ENCODE measurements at regions not wholly inside any gene's neighbourhood (a gene's known extent, or its start where the extent isn't known, plus 50 kb on each side); places are given as distances from the start of the nearest gene placed in this dataset.
"Not testable (repeated sequence)": the region's sequence is repeated elsewhere in the genome, so short reads cannot be mapped to it uniquely, and the experiment has no call there.

DNA sequence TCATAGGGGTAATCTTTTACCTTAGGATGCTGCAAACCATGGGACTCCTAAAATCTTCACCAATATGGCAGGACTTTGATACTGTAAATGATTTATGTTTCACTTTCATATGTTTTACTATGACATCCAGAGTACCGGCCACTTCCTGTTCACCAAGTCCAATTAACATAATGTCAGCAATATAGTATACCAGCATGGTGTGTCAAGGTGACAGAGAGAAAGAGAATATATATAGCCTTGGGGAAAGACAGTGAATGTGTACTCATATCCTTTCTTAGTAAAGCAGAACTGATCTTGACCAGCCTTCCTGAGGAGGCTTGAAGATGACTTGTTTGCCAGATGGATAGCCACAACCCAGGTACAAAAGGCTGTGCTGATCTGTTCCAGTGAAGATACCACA is 127.9 kb downstream of the NRN1 start:
- peaks cover 9% of the 10 kb centered on the region for H3K27me3 Mint-ChIP-seq (ENCODE audit: low read depth)
- H3K36me3 Mint-ChIP-seq (ENCODE audit: low read depth), result no peaks in the 10 kb centered on the region
- DNase-seq (ENCODE audit: low spot score), result no peak
- intact Hi-C loops (cut with micrococcal nuclease), result no loop called here
- no peaks in the 10 kb centered on the region for H3K9me3 Mint-ChIP-seq
- no peak overlapping the region for H3K27ac Mint-ChIP-seq
- no peak overlapping the region for H3K4me3 Mint-ChIP-seq (ENCODE audit: low read depth)
- H3K4me1 Mint-ChIP-seq (ENCODE audit: low read depth), result peaks cover 4% of the 10 kb centered on the region

DNA sequence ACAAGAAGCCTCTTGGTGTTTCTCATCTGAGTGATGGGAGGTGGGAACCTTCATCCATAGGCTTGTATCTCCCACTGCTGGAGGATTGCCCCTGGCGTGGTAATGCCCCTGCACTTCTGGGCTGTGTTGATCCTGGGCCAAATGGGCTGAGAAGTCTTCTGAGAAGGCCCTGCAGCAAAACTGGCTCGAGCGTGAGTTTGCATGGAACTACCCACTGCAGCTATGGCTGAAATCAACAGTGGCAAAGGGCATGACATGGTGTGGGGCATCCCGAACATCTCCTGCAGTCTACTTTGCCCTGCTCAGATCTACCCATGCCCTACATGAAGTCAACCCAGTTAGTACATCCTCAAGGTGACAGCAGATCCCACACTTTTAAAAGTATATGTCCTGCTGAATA is 130.6 kb downstream of the NRN1 start:
- DNase-seq (ENCODE audit: low spot score), result no peak
- intact Hi-C loops (cut with micrococcal nuclease), result no loop called here
- Mint-ChIP-seq H3K4me3 (ENCODE audit: low read depth) (no peak overlapping the region), H3K27ac (no peak overlapping the region), H3K4me1 (ENCODE audit: low read depth) (peaks cover 11% of the 10 kb centered on the region), H3K36me3 (ENCODE audit: low read depth) (peaks cover 4% of the 10 kb centered on the region), H3K9me3 (peaks cover 14% of the 10 kb centered on the region), H3K27me3 (ENCODE audit: low read depth) (peaks cover 4% of the 10 kb centered on the region)

DNA sequence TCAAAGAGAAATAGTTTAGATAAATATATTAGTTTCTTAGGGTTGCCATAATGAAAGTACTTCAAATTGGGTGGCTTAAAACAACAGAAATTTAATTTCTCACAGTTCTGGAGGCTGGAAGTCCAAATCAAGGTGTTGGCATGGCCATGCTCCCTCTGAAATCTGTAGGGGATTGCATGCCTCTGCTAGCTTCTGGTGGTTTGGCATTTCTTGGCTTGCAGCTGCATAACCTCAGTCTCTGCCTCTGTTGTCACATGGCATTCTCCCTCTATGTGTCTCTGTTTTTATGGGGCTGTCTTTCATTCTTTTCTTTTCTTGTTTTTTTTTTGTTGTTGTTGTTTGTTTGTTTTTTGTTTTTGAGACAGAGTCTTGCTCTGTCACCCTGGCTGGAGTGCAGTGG is 132.7 kb downstream of the NRN1 start:
- H3K36me3 Mint-ChIP-seq (ENCODE audit: low read depth); DNase-seq (ENCODE audit: low spot score); H3K4me3 Mint-ChIP-seq (ENCODE audit: low read depth); intact Hi-C loops (cut with micrococcal nuclease); H3K27ac Mint-ChIP-seq; H3K27me3 Mint-ChIP-seq (ENCODE audit: low read depth): not testable (repeated sequence)
- Mint-ChIP-seq H3K4me1 (ENCODE audit: low read depth) (peaks cover 21% of the 10 kb centered on the region), H3K9me3 (peaks cover 14% of the 10 kb centered on the region)

DNA sequence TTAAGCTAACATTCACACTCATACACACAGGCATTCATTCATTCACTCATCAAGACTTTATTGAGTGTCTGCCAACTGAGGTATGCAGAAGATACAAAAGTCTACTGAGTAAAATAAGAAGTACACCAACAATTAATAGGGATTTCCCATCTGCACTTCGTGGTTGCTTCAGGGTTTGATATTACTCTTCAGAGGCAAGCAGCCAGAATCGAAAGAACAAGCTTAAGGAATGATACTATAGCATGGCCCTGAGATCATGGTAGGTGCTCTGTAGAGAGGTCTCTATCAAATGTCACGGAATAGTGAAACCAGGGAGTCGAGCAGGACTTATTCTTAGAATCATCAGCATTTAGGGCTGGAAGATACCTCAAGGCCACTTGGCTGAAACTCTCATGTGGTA is 135.4 kb downstream of the NRN1 start:
- Mint-ChIP-seq H3K4me1 (ENCODE audit: low read depth) (peaks cover 30% of the 10 kb centered on the region), H3K4me3 (ENCODE audit: low read depth) (no peak overlapping the region), H3K27me3 (ENCODE audit: low read depth) (peaks cover 2% of the 10 kb centered on the region), H3K27ac (no peak overlapping the region), H3K9me3 (peaks cover 14% of the 10 kb centered on the region), H3K36me3 (ENCODE audit: low read depth) (peaks cover 4% of the 10 kb centered on the region)
- no peak for DNase-seq (ENCODE audit: low spot score)
- intact Hi-C loops (cut with micrococcal nuclease), result no loop called here

DNA sequence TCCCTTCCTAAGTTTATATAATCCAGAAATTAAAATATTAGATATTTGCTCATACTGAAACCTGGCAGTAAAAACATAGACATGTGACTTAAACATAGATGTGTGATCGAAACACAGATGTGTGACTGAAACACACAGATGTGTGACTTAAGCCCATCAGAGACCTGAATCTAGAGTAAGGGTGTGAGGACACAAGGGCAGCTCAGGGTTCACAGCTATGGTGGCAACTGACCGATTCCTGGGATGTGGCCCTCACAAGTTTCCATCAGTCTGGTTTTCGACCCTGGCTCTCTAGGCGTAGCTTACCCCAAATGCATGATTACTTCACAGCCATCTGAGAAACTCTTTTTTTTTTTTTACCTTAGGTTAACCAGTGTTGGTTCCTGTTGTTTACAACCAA is 137.0 kb downstream of the NRN1 start:
- Mint-ChIP-seq H3K36me3 (ENCODE audit: low read depth) (peaks cover 4% of the 10 kb centered on the region), H3K4me3 (ENCODE audit: low read depth) (no peak overlapping the region), H3K9me3 (peaks cover 14% of the 10 kb centered on the region), H3K4me1 (ENCODE audit: low read depth) (peaks cover 41% of the 10 kb centered on the region), H3K27me3 (ENCODE audit: low read depth) (peaks cover 2% of the 10 kb centered on the region), H3K27ac (no peak overlapping the region)
- intact Hi-C loops (cut with micrococcal nuclease), result no loop called here
- DNase-seq (ENCODE audit: low spot score), result no peak

DNA sequence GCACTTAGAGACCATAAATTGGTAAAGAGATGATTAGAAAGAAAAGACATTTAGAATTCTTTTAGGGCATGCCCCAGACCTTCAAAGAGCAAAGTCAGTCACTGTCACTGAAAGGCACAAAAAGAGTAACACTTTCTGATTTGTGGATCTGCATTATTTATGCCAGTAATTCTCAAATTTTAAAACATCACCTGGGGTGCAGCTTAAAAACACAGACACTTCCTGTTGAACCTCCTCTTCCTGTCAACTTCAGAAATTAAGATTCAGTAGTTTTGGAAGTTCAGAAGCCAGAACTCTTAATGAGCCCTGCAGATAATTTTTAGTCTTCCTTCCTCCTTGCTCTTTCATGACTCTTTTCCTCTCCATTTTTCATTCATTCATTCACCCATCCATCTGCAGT is 137.5 kb downstream of the NRN1 start:
- H3K27ac Mint-ChIP-seq, result no peak overlapping the region
- peaks cover 41% of the 10 kb centered on the region for H3K4me1 Mint-ChIP-seq (ENCODE audit: low read depth)
- intact Hi-C loops (cut with micrococcal nuclease), result no loop called here
- H3K9me3 Mint-ChIP-seq, result peaks cover 14% of the 10 kb centered on the region
- DNase-seq (ENCODE audit: low spot score), result no peak
- peaks cover 2% of the 10 kb centered on the region for H3K27me3 Mint-ChIP-seq (ENCODE audit: low read depth)
- H3K36me3 Mint-ChIP-seq (ENCODE audit: low read depth), result peaks cover 4% of the 10 kb centered on the region
- no peak overlapping the region for H3K4me3 Mint-ChIP-seq (ENCODE audit: low read depth)

DNA sequence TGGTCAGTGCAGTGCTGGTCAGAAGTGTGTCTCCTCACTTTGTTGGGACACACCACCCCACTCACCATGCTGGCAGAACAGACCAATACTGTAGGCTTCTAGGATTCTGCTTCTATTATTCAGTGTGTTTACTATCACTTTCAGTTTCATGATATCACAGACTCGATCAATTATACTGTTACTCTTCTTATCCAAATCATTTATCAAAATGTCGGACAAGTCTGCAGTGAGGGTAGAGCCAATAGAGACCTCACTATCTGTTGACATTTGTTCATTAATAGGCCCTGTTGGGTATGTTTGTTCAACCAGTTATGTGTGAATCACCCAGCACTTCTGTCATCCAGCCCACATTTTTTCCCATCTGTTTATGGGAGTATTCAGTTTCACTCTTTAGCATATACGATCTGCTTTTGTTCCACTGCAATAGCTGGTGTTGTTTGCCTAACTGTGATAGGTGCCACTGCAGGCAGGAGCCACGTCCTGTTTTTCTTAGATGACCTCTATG is 140.1 kb downstream of the NRN1 start:
- no peak for DNase-seq (ENCODE audit: low spot score)
- H3K4me1 Mint-ChIP-seq (ENCODE audit: low read depth), result peaks cover 36% of the 10 kb centered on the region
- H3K9me3 Mint-ChIP-seq, result peaks cover 3% of the 10 kb centered on the region
- intact Hi-C loops (cut with micrococcal nuclease), result no loop called here
- peak overlapping the region; percentile 53 for H3K4me3 Mint-ChIP-seq (ENCODE audit: low read depth)
- peak overlapping the region; percentile 76 for H3K27ac Mint-ChIP-seq
- H3K36me3 Mint-ChIP-seq (ENCODE audit: low read depth), result no peaks in the 10 kb centered on the region
- H3K27me3 Mint-ChIP-seq (ENCODE audit: low read depth), result peaks cover 3% of the 10 kb centered on the region

DNA sequence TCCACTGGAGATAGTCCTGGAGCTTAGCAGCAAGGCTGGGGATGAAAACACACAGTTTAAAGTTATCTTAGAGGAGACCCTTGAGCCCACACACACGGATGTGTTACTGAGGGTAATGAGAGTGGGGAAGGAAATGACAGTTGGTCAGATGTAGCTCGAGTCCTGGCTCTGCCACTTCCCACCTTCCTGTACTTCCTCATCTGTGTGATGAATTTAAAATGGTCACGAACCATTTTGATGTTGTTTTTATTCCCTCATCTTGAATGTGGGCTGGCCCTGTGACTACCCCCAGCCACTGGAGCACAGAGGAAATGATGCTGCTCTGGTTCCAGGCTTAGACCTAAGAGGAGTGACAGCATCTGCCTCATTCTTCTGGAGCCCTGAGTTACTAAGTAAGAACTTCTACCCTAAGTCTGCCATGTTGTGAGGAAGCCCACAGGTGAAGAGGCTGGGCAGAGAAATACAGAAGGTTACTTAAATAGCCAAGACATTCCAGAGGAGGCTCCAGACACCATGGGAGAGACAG is 141.2 kb downstream of the NRN1 start:
- no peaks in the 10 kb centered on the region for H3K36me3 Mint-ChIP-seq (ENCODE audit: low read depth)
- H3K4me3 Mint-ChIP-seq (ENCODE audit: low read depth), result no peak overlapping the region
- DNase-seq (ENCODE audit: low spot score), result no peak
- H3K9me3 Mint-ChIP-seq, result peaks cover 4% of the 10 kb centered on the region
- no peak overlapping the region for H3K27ac Mint-ChIP-seq
- H3K27me3 Mint-ChIP-seq (ENCODE audit: low read depth), result peaks cover 5% of the 10 kb centered on the region
- intact Hi-C loops (cut with micrococcal nuclease), result no loop called here
- peaks cover 32% of the 10 kb centered on the region for H3K4me1 Mint-ChIP-seq (ENCODE audit: low read depth)

DNA sequence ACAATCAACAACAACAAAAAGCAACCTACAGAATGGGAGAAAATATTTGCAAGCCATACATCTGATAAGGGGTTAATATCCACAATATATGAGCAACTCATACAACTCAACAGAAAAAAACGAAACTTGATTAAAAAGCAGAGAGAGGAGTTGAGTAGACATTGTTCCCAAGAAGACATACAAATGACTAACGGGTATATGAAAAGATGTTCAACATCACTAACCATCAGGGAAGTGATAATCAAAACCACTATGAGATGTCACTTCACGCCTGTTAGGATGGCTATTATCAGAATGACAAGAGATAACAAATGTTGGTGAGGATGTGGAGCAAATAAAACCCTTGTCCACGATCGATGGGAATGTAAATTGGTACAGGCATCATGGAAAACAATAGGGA is 145.9 kb downstream of the NRN1 start:
- intact Hi-C loops (cut with micrococcal nuclease), result no loop called here
- Mint-ChIP-seq H3K27ac (no peak overlapping the region), H3K9me3 (peaks cover 8% of the 10 kb centered on the region), H3K36me3 (ENCODE audit: low read depth) (no peaks in the 10 kb centered on the region), H3K4me1 (ENCODE audit: low read depth) (peaks cover 8% of the 10 kb centered on the region), H3K27me3 (ENCODE audit: low read depth) (peaks cover 7% of the 10 kb centered on the region), H3K4me3 (ENCODE audit: low read depth) (no peak overlapping the region)
- no peak for DNase-seq (ENCODE audit: low spot score)

DNA sequence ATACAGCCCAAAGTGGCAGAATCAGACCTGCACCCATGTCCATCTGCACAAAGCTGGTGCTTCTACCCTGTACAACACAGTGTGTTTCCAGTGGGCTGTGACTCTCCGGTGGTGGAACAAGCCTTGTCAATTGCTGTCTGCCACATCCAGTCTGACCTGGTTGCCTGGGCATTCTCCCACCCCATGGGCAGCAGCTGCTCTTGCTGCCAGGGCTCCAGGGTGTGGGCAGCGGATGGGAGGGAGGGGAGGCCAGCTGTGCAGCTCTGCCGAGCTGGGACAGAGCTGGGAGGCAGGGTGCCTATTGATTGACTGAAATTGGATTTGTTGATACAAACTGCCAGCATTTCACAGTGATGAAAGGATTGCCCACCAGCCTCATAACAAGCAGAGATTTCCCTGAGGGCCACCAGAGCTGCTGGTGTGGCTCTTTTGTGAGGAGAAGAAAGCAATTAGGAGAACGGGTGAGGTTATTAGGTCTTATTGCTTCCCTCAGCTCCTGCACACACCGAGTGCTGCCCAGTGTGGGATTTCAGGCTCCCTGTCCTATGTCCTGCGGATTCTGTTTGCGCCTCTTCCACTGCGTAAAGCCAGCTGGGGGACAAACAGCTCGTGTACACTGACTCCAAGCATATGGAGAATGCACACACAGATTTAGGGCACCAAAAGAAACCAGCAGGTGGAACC is 150.8 kb downstream of the NRN1 start:
- no peak overlapping the region for H3K4me3 Mint-ChIP-seq (ENCODE audit: low read depth)
- peaks cover 7% of the 10 kb centered on the region for H3K9me3 Mint-ChIP-seq
- no peak for DNase-seq (ENCODE audit: low spot score)
- H3K27ac Mint-ChIP-seq, result no peak overlapping the region
- intact Hi-C loops (cut with micrococcal nuclease), result no loop called here
- peaks cover 2% of the 10 kb centered on the region for H3K4me1 Mint-ChIP-seq (ENCODE audit: low read depth)
- no peaks in the 10 kb centered on the region for H3K36me3 Mint-ChIP-seq (ENCODE audit: low read depth)
- peaks cover 12% of the 10 kb centered on the region for H3K27me3 Mint-ChIP-seq (ENCODE audit: low read depth)

DNA sequence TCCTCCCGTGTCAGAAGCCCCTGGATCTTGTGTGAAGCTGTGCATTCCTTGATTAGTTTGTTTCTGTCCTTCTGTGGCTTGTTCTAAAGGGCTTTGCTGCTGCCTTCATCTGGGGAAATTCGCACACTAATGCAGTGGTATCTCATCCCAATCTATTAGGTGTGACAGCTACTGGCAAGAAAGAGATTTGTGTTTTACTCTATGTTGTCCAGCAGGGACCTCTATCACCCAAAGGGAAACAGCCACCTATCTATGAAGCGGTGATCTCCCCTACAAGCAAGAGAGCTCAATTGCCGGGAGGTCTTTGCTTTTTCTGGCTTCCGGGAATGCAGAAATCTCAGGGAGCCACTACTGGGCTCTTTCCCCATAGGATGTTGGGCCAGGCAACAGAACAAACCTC is 151.8 kb downstream of the NRN1 start:
- Mint-ChIP-seq H3K9me3 (peaks cover 4% of the 10 kb centered on the region), H3K27me3 (ENCODE audit: low read depth) (peaks cover 10% of the 10 kb centered on the region), H3K4me1 (ENCODE audit: low read depth) (peaks cover 3% of the 10 kb centered on the region), H3K4me3 (ENCODE audit: low read depth) (no peak overlapping the region), H3K27ac (no peak overlapping the region), H3K36me3 (ENCODE audit: low read depth) (no peaks in the 10 kb centered on the region)
- intact Hi-C loops (cut with micrococcal nuclease), result no loop called here
- DNase-seq (ENCODE audit: low spot score), result no peak

DNA sequence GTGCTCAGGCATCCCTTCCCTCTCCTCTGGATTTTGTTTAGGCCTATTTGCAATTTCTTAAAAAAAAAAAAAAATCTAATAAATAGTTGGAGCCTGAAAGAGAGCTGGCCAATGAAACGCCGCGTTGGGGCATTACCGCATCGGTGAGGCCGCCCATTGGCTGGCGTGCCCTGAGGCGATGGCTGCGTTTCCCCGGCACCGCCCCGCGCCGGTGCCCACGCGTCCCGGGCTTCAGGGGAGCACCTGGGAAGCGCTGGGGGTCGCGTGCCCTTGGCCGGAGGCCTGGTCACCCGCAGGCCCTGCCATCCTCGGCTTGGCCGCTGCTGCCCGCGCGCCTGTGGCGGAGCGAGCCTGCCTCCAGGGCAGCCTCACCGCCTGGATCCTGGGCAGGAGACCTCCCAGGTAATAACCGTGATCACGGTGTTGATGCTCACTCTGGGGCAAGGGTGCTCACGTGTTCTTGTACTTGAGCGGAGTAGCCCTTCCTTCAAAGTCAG is 155.4 kb downstream of the NRN1 start:
- H3K27ac Mint-ChIP-seq, result no peak overlapping the region
- H3K27me3 Mint-ChIP-seq (ENCODE audit: low read depth), result peaks cover 13% of the 10 kb centered on the region
- peaks cover 10% of the 10 kb centered on the region for H3K4me1 Mint-ChIP-seq (ENCODE audit: low read depth)
- H3K36me3 Mint-ChIP-seq (ENCODE audit: low read depth), result no peaks in the 10 kb centered on the region
- H3K4me3 Mint-ChIP-seq (ENCODE audit: low read depth), result peak overlapping the region; percentile 71
- no peaks in the 10 kb centered on the region for H3K9me3 Mint-ChIP-seq
- DNase-seq (ENCODE audit: low spot score), result peak; percentile 57
- intact Hi-C loops (cut with micrococcal nuclease), result loop anchor here (2.0 kb wide), 1 partner anchor 591 kb away; the partner anchor contains the start of genes FARS2 and LYRM4

DNA sequence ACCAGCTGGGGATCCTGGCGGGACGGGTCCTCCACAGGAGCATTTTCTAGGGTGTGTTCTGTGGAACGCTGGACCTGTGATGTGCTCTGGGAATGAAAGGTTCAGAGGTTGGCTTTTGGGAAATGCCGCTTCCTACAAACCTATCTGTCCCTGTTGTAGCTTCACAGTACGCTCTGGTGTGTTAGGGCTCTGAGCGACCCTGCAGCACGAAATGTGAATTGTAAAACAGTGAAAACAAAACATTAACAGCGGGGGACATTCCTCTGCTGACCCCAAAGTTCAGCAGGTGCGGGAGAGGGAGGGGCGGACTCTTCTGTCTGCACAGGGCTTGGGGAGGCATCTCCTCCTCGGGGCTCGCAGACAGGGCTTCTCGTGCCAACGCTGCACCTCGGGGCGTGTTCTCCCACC is 155.9 kb downstream of the NRN1 start:
- intact Hi-C loops (cut with micrococcal nuclease), result loop anchor here (2.0 kb wide), 1 partner anchor 590 kb away; the partner anchor contains the start of genes FARS2 and LYRM4
- Mint-ChIP-seq H3K4me3 (ENCODE audit: low read depth) (peak overlapping the region; percentile 68), H3K27ac (no peak overlapping the region), H3K27me3 (ENCODE audit: low read depth) (peaks cover 15% of the 10 kb centered on the region), H3K36me3 (ENCODE audit: low read depth) (no peaks in the 10 kb centered on the region), H3K9me3 (no peaks in the 10 kb centered on the region), H3K4me1 (ENCODE audit: low read depth) (peaks cover 10% of the 10 kb centered on the region)
- no peak for DNase-seq (ENCODE audit: low spot score)

Measured in activated T-helper 2 cell treated with anti-CD3 and anti-CD28 coated beads, Interferon-gamma antibody, Interleukin-2, Interleukin-4, amounts not matched to agents 10 μg/mL and 5 μg/mL and 100 μg/mL, durations not matched to agents 14 hours and 24 hours and 36 hours (primary cell).